ENCODE measurements at regions not wholly inside any gene's neighbourhood (a gene's known extent, or its start where the extent isn't known, plus 50 kb on each side); places are given as distances from the start of the nearest gene placed in this dataset.

DNA sequence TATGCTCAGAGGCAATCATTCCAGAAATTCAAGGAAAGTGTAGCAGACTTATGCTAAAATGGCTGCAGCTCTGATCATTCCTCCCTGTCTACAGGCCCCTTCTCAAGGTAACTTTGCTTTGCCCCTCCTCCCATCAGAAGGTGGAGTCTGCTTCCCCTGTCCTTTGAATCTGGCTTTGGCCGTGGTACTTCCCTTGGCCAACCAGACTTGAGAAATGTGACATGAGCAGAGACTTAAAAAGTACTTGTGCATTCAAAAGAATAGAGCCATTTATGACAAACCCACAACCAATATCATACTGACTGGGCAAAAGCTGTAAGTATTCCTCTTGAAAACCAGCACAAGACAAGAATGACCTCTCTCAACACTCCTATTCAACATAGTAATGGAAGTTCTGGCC is 59.5 kb upstream of the NCKAP5 start:
- TF ChIP-seq, protein P1, sequence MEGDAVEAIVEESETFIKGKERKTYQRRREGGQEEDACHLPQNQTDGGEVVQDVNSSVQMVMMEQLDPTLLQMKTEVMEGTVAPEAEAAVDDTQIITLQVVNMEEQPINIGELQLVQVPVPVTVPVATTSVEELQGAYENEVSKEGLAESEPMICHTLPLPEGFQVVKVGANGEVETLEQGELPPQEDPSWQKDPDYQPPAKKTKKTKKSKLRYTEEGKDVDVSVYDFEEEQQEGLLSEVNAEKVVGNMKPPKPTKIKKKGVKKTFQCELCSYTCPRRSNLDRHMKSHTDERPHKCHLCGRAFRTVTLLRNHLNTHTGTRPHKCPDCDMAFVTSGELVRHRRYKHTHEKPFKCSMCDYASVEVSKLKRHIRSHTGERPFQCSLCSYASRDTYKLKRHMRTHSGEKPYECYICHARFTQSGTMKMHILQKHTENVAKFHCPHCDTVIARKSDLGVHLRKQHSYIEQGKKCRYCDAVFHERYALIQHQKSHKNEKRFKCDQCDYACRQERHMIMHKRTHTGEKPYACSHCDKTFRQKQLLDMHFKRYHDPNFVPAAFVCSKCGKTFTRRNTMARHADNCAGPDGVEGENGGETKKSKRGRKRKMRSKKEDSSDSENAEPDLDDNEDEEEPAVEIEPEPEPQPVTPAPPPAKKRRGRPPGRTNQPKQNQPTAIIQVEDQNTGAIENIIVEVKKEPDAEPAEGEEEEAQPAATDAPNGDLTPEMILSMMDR (IDR thresholded peaks at IDR 0.05; ENCODE audit: low read depth, low read length, poor library complexity, severe bottlenecking) = no peak
- no peak for TF ChIP-seq EZH2phosphoT487 (IDR thresholded peaks at IDR 0.05; ENCODE audit: borderline replicate concordance, low read length)

Measured in DOHH2 (cell line).